Natural killer cell treated with Interleukin-12 subunit alpha and Interleukin-12 subunit beta and Interleukin-15 and Interleukin-18, amount 100 ng/mL, for 72 hours (primary cell): ENCODE measurements at regions not wholly inside any gene's neighbourhood (a gene's known extent, or its start where the extent isn't known, plus 50 kb on each side); places are given as distances from the start of the nearest gene placed in this dataset.

Experiments
- ATAC-seq, 2 donors: fragments of 150-1000 bp; cut with Tn5 transposase in 1 of 2; sonication (Bioruptor Pico), chemical (Tn5 transposase) in 1 of 2; 2 replicates each; pipeline ENCODE4 v1.10.0; 2021
- DNase-seq: peaks from one replicate; pipeline ENCODE4 v3.0.0; 2022; ENCODE audit warnings: low spot score
- H3K27ac Mint-ChIP-seq, 2 donors: 1 replicate in 1 of 2; 2 replicates in 1 of 2; pipeline ENCODE4 v1.8.0; 2022; ENCODE audit warnings: mixed read lengths in 2 of 2, mild to moderate bottlenecking in 1 of 2, moderate library complexity in 1 of 2
- H3K27me3 Mint-ChIP-seq, 2 donors: 1 replicate in 1 of 2; 2 replicates in 1 of 2; pipeline ENCODE4 v1.8.0; 2022; ENCODE audit warnings: mixed read lengths in 2 of 2
- H3K36me3 Mint-ChIP-seq: one replicate; pipeline ENCODE4 v1.8.0; 2022; ENCODE audit warnings: mixed read lengths
- H3K4me1 Mint-ChIP-seq, 2 donors: 1 replicate in 1 of 2; 2 replicates in 1 of 2; pipeline ENCODE4 v1.8.0; 2022; ENCODE audit warnings: low read depth in 2 of 2, mixed read lengths in 2 of 2, mild to moderate bottlenecking in 1 of 2
- H3K4me3 Mint-ChIP-seq: one replicate; pipeline ENCODE4 v1.8.0; 2022; ENCODE audit warnings: mixed read lengths
- H3K9me3 Mint-ChIP-seq: 2 replicates; pipeline ENCODE4 v1.8.0; 2022; ENCODE audit warnings: mixed read lengths

DNA sequence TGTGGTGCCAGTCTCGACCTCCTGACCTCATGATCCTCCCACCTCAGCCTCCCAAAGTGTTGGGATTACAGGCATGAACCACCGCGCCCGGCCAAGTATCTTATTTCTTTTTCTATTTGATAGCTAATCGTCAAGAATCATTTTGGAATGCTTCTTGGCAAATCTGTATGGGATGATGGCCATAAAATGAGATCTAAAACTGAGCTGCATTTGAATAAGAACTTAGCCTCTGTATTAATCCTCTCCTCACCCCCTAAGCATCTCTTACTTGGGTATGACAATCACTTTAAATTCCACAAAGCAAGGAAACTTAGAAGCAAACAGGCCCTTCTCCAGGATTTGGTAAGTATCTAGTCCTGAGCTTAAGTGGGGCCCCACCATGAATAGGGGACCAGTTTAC lies 108.9 kb upstream of the BTBD3 start:
- Mint-ChIP-seq H3K9me3 (peaks cover 4% of the 10 kb centered on the region), H3K27ac (no peak overlapping the region), H3K4me3 (no peak overlapping the region), H3K36me3 (no peaks in the 10 kb centered on the region), H3K27me3 (no peaks in the 10 kb centered on the region), H3K4me1 (no peaks in the 10 kb centered on the region)
- ATAC-seq (no peak), DNase-seq (no peak)

DNA sequence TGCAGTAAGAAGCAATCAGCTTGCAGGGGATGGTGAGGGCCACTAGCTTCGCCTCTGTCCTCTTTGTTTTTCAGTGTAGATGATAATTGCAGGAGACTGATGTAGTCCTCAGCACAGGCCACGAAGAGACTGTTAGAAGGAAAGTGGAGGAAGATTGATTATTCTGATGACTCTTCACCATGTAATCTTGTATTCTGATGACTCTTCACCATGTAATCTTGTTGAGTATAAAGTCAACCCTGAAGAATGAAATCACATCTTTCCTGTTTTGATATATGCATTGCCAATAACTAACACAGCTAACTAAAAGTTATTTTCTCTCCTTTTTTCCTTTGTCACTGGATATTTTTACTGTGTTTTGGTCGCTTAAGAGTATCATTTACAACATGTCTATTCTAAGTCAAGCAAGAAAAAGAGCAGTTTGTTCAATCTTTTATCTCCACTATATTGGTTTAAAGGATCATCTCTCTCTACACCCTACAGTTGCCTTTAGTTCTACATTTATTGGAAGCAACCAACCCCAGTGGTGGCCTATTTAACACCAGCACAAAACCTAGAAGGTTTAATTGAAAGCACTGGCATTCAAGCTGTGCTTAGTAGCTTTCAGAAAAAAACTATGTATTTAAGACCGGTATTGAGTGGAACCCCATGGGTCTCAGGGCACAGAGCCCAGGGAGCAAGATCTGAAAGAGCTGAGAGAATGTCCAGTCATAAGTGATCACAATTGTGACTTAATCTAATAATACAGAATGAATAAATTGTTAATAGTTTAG lies 107.2 kb upstream of the BTBD3 start:
- Mint-ChIP-seq H3K27me3 (no peaks in the 10 kb centered on the region), H3K36me3 (no peaks in the 10 kb centered on the region), H3K27ac (no peak overlapping the region), H3K4me3 (no peak overlapping the region), H3K4me1 (no peaks in the 10 kb centered on the region), H3K9me3 (peaks cover 3% of the 10 kb centered on the region)
- ATAC-seq, result no peak
- no peak for DNase-seq

DNA sequence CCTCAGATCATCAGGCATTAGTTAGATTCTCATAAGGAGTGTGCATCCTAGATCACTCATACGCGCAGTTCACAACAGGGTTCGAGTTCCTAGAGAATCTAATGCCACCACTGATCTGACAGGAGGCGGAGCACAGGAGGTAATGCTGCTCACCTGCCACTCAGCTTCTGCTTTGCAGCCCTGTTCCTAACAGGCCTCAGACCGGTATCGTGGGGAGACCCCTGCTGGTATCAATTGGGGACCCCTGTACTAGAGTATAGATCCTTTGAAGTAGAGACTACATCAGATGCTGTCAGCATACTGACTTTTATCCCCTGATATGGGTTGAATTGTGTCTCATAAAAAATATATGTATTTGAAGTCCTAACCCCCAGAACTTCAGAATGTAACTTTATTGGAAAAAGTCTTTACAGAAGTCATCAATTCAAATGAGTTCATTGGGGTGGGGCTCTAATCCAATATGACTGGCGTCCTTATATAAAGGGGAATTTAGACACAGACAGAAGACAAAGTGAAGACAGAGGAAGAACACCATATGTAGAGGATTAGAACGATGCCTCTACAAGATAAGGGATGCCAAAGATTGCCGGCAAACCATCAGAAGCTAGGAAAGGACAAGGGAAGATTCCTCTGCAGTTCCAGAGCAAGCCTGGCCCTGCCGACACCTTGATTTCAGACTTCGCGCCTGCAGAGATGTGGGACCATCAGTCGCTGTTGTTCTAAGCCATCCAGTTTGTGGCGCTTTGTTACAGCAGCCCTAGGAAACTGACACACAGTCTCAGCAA lies 104.4 kb upstream of the BTBD3 start:
- no peaks in the 10 kb centered on the region for H3K27me3 Mint-ChIP-seq
- H3K27ac Mint-ChIP-seq, result no peak overlapping the region
- no peak for ATAC-seq
- no peaks in the 10 kb centered on the region for H3K4me1 Mint-ChIP-seq
- no peak for DNase-seq
- H3K4me3 Mint-ChIP-seq, result no peak overlapping the region
- no peaks in the 10 kb centered on the region for H3K36me3 Mint-ChIP-seq
- H3K9me3 Mint-ChIP-seq, result peaks cover 3% of the 10 kb centered on the region

DNA sequence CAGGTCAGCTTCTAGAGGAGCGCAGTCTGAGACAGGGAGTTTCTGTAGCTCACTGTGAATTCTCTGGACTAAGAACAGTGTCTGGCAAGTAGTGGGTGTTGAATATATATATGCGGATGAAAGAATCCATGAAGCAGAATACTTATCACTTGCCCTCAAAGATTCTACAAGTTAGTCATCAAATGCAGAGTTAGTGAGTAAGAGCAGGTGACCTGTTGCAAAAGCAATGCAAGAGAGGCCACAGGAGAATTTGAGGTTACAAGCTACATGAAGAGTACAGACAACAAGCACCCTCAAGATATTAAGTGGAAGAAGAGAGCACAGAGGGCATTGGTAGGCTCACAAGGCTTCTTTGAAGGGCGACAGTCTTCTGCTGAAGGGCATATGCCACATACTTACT lies 103.4 kb upstream of the BTBD3 start:
- Mint-ChIP-seq H3K27me3 (no peaks in the 10 kb centered on the region), H3K27ac (no peak overlapping the region), H3K9me3 (peaks cover 3% of the 10 kb centered on the region), H3K36me3 (no peaks in the 10 kb centered on the region), H3K4me1 (no peaks in the 10 kb centered on the region), H3K4me3 (no peak overlapping the region)
- ATAC-seq, result no peak
- no peak for DNase-seq

DNA sequence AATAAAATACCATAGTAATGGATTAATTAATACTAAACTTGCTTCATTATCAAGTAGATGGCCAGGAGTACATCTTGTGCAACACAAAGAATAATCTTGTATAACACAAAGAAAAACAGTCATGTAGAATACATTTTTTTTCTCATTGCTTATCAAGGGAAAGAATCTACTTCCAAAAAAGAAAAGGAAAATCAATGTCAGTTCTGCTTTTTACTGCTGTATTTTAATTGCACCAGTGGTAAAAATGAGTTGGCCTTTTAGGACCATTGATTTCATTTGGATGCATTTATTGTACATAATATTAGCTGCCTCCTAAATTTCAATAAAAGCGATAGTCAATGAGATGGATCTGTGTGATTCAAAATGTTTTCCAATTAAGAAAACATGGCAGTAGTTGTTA lies 96.9 kb upstream of the BTBD3 start:
- Mint-ChIP-seq H3K36me3 (no peaks in the 10 kb centered on the region), H3K27ac (no peak overlapping the region), H3K4me1 (no peaks in the 10 kb centered on the region), H3K27me3 (no peaks in the 10 kb centered on the region), H3K9me3 (no peaks in the 10 kb centered on the region), H3K4me3 (no peak overlapping the region)
- ATAC-seq (no peak), DNase-seq (no peak)

DNA sequence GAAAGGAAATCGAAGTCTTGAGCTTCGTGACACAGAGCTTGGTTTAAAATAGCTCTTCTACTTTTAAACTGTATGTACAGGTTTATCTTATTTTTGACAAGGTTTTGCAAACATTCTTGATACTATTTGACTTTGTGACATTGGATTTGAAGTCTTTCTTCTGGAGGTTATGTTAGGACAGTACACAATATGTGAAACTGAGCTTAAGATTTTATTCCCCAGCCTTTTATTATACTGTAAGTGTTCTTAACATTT lies 95.2 kb upstream of the BTBD3 start:
- no peak for ATAC-seq

DNA sequence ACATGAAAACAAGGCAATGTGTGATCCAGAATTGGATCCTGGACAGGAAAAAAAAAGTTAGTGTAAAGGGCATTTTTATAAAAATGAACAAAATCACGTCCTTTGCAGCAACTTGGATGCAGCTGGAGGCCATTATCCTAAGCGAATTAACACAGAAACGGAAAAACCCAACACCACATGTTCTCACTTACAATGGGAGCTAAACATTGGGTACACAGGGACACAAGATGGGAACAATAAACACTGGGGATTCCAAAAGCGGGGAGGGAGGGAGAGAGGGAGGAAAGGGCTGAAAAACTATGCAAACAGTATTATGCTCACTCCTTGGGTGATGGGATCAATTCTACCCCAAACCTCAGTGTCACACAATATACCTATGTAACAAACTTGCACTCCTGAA lies 91.4 kb upstream of the BTBD3 start:
- Mint-ChIP-seq H3K27ac (no peak overlapping the region), H3K9me3 (peaks cover 9% of the 10 kb centered on the region), H3K36me3 (no peaks in the 10 kb centered on the region), H3K4me1 (no peaks in the 10 kb centered on the region), H3K4me3 (no peak overlapping the region), H3K27me3 (no peaks in the 10 kb centered on the region)
- DNase-seq (no peak), ATAC-seq (no peak)

More for the DNA sequence above, 95.2 kb upstream of the BTBD3 start:
- Mint-ChIP-seq H3K4me3 (no peak overlapping the region), H3K9me3 (peaks cover 6% of the 10 kb centered on the region), H3K27ac (no peak overlapping the region), H3K4me1 (no peaks in the 10 kb centered on the region), H3K36me3 (no peaks in the 10 kb centered on the region), H3K27me3 (no peaks in the 10 kb centered on the region)
- DNase-seq, result no peak

DNA sequence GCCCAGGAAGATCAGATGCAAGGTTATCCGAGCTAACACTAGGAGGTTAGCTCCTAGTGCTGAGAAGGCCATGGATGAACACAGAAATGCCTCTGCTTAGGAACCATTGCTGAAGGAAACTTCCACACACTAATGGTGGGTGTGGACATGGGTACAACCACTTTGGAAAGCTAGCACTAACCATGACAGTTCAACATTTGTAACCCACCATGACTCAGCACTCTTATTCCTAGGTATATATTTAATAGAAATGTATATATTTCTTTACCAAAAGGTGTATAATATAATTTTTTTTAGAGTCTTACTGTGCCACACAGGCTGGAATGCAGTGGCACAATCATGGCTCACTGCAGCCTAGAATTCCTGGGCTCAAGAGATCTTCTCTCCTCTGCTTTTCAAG lies 85.3 kb upstream of the BTBD3 start:
- Mint-ChIP-seq H3K9me3 (peaks cover 9% of the 10 kb centered on the region), H3K36me3 (no peaks in the 10 kb centered on the region), H3K27me3 (no peaks in the 10 kb centered on the region), H3K27ac (no peak overlapping the region), H3K4me1 (no peaks in the 10 kb centered on the region), H3K4me3 (no peak overlapping the region)
- ATAC-seq (no peak), DNase-seq (no peak)

DNA sequence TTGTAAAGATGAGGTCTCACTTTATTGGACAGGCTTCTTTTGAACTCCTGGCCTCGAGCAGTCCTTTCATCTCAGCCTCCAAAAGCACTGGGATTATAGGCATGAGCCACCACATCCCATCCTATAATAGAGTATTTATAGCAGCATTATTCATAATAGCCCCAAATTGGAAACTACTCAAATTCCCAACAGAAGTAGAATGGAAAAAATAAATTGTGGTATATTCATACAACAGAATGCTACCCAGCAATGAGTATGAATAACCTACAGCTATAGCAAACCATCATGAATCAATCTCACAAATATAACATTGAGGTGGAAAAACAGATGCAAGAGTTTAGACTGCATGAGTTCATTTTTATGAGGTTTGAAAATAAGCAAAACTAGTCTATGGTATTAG lies 84.8 kb upstream of the BTBD3 start:
- no peak for ATAC-seq
- Mint-ChIP-seq H3K27ac (no peak overlapping the region), H3K4me3 (no peak overlapping the region), H3K36me3 (no peaks in the 10 kb centered on the region), H3K4me1 (no peaks in the 10 kb centered on the region), H3K9me3 (peaks cover 9% of the 10 kb centered on the region), H3K27me3 (no peaks in the 10 kb centered on the region)
- no peak for DNase-seq

DNA sequence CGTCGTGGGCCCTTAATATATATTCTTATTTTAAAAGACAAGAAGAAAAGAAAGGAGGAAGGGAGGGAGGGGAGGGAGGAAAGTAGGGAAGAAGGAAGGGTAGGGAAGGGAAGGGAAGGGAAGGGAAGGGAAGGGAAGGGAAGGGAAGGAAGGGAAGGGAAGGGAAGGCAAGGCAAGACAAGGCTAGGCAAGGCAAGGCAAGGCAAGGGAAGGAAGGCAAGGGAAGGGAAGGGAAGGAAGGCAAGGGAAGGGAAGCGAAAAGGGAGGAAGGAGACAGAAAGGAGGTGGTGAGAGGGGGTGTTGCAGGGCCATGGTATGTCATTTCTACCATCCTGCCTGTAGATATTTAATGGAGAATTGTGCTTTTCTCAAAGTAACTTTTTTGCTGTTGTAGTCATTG lies 83.9 kb upstream of the BTBD3 start:
- Mint-ChIP-seq H3K9me3 (peaks cover 9% of the 10 kb centered on the region), H3K4me1 (no peaks in the 10 kb centered on the region), H3K27ac (no peak overlapping the region), H3K4me3 (no peak overlapping the region), H3K36me3 (no peaks in the 10 kb centered on the region), H3K27me3 (no peaks in the 10 kb centered on the region)
- no peak for ATAC-seq
- no peak for DNase-seq

DNA sequence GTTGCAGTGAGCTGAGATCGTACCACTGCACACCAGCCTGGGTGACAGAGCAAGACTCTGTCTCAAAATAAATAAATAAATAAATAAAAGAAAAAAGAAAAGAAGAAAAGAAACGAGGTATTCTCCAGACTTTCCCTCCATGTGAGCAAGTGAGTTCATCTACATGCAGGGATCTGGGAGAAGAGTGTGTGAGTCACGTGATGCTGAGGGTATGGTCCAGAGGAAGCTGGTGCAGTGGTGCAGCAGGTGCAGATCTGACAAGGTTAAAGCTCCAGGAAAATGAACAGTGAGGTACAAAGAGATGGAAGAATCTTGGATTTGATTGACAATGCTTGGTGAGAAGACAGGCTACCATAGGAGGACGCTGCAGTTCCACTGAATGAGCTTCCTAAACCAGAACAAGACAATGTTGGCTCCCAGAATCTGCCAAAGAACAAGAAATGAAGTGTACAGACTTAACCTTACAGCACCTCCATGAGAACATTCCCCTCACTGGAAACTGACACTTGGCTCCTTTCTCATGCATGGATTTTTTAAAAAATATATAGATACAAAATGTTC lies 79.5 kb upstream of the BTBD3 start:
- DNase-seq (no peak), ATAC-seq (no peak)
- H3K4me3 Mint-ChIP-seq, result no peak overlapping the region
- H3K27me3 Mint-ChIP-seq, result no peaks in the 10 kb centered on the region
- H3K27ac Mint-ChIP-seq, result no peak overlapping the region
- no peaks in the 10 kb centered on the region for H3K36me3 Mint-ChIP-seq
- H3K9me3 Mint-ChIP-seq, result peaks cover 22% of the 10 kb centered on the region
- H3K4me1 Mint-ChIP-seq, result no peaks in the 10 kb centered on the region

DNA sequence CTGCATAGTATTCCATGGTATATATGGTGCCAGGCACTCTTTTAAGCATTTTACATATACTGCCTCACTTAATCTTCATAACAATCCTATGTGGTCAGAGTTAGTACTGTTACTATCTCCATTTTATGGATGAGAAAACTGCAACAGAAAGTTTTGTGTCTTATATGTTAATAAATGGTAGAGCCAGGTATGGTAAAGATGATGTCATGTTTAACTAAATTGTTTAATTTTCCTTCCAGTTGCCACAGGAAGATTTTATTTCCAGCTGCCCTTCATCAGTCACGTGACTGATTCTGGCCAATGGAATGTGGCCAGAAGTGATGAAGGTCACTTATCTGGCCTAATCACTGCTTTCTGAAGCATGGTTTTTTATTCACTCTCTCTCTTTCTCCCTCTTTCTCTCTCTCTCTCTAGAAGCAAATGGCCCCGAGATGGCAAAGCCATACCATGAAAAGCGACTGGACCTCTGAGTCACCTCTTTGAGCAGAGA lies 75.7 kb upstream of the BTBD3 start:
- H3K4me1 Mint-ChIP-seq, result no peaks in the 10 kb centered on the region
- no peak for DNase-seq
- H3K4me3 Mint-ChIP-seq, result no peak overlapping the region
- H3K27ac Mint-ChIP-seq, result no peak overlapping the region
- no peak for ATAC-seq
- H3K27me3 Mint-ChIP-seq, result no peaks in the 10 kb centered on the region
- H3K9me3 Mint-ChIP-seq, result peaks cover 24% of the 10 kb centered on the region
- no peaks in the 10 kb centered on the region for H3K36me3 Mint-ChIP-seq

DNA sequence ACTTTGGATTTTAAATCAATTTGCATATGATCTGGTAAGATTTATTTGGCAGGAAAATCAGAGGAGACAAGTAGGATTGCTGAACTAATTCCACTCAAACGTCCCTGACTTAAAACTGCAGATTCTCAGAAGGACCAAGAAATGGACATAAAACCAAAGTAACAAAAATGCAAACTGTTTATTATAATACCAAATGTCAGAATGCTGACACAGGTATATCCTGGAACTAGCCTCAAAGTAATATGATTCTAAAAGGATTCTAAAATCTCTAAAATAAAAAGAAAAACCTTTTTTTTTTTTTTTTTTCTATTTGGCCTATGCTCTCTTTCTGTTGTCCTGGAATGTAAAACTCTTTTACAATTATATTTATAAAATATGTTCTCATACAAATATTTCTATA lies 74.4 kb upstream of the BTBD3 start:
- H3K27me3 Mint-ChIP-seq, result no peaks in the 10 kb centered on the region
- H3K27ac Mint-ChIP-seq, result no peak overlapping the region
- H3K4me3 Mint-ChIP-seq, result no peak overlapping the region
- H3K4me1 Mint-ChIP-seq, result no peaks in the 10 kb centered on the region
- H3K36me3 Mint-ChIP-seq, result no peaks in the 10 kb centered on the region
- ATAC-seq, result no peak
- H3K9me3 Mint-ChIP-seq, result peaks cover 25% of the 10 kb centered on the region
- no peak for DNase-seq

DNA sequence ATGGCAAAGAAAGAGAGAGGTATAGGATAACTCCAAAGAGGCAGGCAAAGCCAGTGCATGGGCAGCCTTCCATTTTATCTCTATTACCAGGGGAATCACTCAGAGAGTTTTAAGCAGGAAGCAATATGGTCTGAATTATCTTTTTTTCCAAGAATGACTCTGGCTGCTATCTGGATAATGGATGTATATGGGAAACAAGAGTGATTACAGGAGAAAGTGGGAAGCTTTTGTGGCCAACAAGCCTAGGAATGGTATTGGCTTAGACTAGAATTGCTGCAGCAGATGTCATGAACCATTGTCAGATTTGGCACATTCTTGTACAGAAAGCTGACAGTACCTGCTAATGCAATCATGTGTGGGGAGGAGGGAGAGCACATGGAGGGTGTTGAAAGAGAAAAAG lies 73.0 kb upstream of the BTBD3 start:
- DNase-seq, result no peak
- H3K27me3 Mint-ChIP-seq, result no peaks in the 10 kb centered on the region
- H3K4me1 Mint-ChIP-seq, result no peaks in the 10 kb centered on the region
- no peak for ATAC-seq
- H3K27ac Mint-ChIP-seq, result no peak overlapping the region
- H3K4me3 Mint-ChIP-seq, result no peak overlapping the region
- H3K9me3 Mint-ChIP-seq, result peaks cover 25% of the 10 kb centered on the region
- H3K36me3 Mint-ChIP-seq, result no peaks in the 10 kb centered on the region
